ENCODE measurements at regions not wholly inside any gene's neighbourhood (a gene's known extent, or its start where the extent isn't known, plus 50 kb on each side); places are given as distances from the start of the nearest gene placed in this dataset.
A peak's percentile ranks its signal among the peaks of the same experiment; 100 is the strongest.

GRCh38 chr5:124665625-124666024 lies 80.8 kb downstream of the ZNF608 start:
- no peak for DNase-seq (ENCODE audit: low read depth, low spot score)
- no peak overlapping the region for H3K4me3 ChIP-seq (ENCODE audit: low read length)

- DNase-seq (ENCODE audit: low read depth, low spot score): no peak
- no peak overlapping the region for H3K4me3 ChIP-seq (ENCODE audit: low read length)
These were observed 81.4 kb downstream of the ZNF608 start for GRCh38 chr5:124665035-124665434.

DNA sequence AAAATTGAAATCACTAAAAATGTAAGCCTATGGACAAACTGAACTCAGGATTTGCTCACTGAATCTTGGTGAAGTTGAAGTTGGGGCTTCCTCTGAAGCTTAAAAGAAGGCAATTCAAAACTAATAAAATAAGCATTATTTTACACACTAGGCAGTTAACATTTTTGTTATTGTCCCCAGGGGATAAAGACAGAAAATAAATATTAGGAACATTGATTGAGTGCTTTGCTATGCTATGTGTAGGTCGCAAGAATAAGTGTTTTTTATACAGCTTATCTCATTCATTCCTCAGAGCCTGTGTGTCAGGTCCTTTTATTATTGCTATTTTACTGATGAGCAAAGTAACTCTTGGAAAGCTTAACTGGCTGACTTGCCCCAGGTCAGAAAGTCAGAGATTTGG lies 82.2 kb downstream of the ZNF608 start:
- no peak for DNase-seq (ENCODE audit: low read depth, low spot score)
- H3K4me3 ChIP-seq (ENCODE audit: low read length): no peak overlapping the region

DNA sequence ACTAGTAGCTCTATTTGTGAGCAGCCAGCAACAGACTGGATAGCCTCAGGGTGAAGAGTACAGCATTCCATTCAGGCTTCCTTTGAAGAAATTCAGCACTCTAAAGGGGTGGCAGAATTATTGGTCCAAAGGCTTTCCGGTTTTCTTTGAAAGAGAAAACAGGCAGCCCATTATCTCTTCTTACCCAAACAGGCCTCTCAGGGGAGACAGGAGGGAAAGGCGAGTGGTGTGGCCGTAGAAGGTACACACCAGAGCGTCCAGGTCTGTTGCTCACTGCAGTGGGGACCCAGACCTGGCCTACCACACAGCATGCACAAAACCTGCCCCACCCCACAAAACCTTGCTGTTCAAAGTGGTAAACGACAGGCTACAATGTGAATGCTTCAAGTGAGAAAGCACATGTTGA lies 83.3 kb downstream of the ZNF608 start:
- no peak overlapping the region for H3K4me3 ChIP-seq (ENCODE audit: low read length)
- no peak for DNase-seq (ENCODE audit: low read depth, low spot score)

- no peak overlapping the region for H3K4me3 ChIP-seq (ENCODE audit: low read length)
- DNase-seq (ENCODE audit: low read depth, low spot score): no peak
These were observed 84.2 kb downstream of the ZNF608 start for GRCh38 chr5:124662181-124662781.

- no peak for DNase-seq (ENCODE audit: low read depth, low spot score)
- H3K4me3 ChIP-seq (ENCODE audit: low read length): no peak overlapping the region
These were observed 84.9 kb downstream of the ZNF608 start for GRCh38 chr5:124661317-124662141.

- DNase-seq (ENCODE audit: low read depth, low spot score): no peak
- H3K4me3 ChIP-seq (ENCODE audit: low read length): no peak overlapping the region
These were observed 86.0 kb downstream of the ZNF608 start for GRCh38 chr5:124660229-124661093.

GRCh38 chr5:124659798-124660197 lies 86.6 kb downstream of the ZNF608 start:
- no peak for DNase-seq (ENCODE audit: low read depth, low spot score)
- H3K4me3 ChIP-seq (ENCODE audit: low read length): no peak overlapping the region

DNA sequence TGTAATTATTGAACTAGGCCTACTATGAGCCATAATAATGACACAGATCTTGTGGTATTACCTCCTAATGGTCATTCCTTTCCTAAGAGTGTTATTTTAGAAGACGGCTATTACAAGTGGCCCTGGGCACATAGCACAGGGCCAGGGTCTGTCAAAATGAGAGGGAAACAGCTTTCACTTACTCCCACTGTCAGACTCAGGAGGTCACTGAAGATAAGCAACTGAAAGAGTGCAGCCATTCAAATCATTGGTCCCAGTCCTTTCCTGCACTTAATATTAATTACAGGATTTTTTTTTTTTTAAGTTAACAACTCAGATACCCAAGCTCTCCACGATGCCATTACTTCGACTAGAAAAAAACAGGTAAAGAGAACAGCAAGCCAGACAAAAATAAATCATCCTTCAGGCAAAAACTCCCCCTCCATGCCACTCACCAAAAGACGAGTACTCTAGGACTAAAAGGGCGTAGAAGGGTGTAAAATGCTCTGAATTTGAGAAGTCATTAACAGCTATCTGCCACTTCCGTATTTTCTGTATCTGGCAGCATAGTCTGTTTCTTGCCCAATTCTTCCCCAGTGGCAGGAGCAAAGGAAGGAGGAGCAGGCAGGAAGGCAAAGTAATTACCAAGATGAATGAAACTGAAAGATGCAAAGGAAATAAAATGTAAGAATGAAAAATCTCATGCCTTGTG lies 87.4 kb downstream of the ZNF608 start:
- no peak overlapping the region for H3K4me3 ChIP-seq (ENCODE audit: low read length)

DNA sequence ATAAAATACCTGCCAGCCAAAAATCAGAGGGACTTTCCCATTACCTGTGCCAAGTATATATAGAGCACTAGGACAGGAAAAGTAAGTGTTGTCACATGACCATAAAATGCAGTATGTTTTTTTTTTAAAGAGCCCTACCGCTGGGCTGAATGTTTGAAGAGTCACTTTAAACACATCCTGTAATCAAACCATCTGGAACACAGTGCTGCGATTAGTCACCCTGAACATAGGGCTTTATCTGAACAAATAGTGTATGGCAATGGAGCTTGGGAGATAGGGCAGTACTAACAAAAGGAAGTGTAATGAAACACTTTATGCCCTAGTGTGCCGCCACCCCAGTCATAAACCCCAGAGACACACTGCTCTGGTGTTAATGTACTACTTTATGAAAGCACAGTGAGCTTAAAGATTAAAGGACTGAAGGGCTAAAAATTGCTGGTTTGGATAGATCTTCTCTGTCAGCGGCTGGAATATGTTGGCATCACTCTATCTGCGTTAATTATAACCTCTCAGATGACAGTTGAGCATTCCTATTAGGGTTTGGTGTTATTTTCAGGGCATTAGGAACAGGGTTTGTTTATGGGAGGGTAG lies 90.4 kb downstream of the ZNF608 start:
- peak; percentile 18 for DNase-seq (ENCODE audit: low read depth, low spot score)
- no peak overlapping the region for H3K4me3 ChIP-seq (ENCODE audit: low read length)

More for the DNA sequence above, 87.4 kb downstream of the ZNF608 start:
- no peak for DNase-seq (ENCODE audit: low read depth, low spot score)

DNA sequence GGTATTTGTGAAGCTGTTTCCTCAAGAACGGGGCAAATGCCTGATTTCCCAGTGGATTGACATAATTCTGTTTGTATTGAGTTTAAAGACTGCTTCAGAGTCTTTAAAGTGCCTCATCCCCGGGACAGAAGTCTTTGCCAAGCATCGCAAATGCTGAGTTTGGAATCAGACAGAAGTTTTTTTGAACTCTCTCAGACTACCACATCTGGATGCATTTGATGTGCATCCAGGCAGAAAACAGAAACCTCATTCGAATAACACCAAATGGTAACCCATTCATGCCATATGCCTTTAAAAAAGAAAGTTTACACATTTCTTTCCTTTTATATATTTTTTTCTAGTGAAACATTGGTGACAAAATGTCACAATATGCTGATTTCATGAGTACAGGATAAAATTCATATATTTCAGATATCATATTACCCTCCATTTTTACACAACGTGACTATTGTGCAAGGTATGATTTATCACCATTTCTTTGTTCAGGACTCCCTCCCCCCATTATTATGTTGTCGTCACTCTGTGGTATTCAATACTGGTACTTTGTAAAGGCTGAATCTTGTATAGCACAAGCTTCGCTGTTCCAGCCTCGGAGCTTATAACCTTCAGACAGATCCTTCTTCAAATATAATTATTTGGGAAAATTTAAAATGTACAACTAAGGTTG lies 91.1 kb downstream of the ZNF608 start:
- no peak overlapping the region for H3K4me3 ChIP-seq (ENCODE audit: low read length)
- no peak for DNase-seq (ENCODE audit: low read depth, low spot score)

DNA sequence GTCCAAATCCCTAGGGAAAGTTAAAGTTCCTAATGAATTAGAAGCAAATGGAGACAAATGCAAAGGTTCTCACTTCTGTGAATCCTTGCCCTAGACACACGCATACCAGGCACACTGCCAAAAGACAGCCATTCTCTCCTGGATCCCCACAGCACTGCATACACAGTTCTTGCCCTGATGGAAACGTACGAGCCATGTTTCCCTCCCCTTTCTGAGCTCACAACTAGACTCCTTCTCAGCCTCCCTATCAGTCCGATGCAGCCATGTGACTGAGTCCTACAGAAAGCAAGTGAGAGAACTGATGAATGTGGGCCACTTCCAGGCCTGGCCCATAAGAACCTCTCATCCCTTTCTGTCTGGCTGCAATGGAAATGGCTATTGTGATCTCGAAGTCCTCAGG lies 92.0 kb downstream of the ZNF608 start:
- no peak for DNase-seq (ENCODE audit: low read depth, low spot score)
- no peak overlapping the region for H3K4me3 ChIP-seq (ENCODE audit: low read length)

DNA sequence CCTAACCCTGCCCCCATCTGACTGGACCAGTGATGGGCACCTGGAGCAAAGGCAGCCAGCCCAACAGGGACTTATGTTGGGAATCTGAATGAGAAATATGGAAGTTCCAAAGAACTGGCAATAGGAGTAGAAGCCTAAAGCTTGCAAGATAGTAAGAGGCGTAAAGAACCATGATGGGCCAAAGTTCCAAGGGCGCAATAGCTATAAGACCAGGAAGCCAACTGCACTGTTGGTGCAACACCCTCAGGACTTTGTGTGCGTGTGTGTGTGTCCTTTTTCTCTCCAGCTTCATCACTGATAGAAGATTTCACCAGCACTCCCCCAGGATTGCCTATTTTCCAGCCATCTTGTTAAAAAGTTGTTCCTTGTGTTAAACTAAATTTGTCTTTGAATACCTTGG lies 92.8 kb downstream of the ZNF608 start:
- no peak overlapping the region for H3K4me3 ChIP-seq (ENCODE audit: low read length)
- DNase-seq (ENCODE audit: low read depth, low spot score): no peak

DNA sequence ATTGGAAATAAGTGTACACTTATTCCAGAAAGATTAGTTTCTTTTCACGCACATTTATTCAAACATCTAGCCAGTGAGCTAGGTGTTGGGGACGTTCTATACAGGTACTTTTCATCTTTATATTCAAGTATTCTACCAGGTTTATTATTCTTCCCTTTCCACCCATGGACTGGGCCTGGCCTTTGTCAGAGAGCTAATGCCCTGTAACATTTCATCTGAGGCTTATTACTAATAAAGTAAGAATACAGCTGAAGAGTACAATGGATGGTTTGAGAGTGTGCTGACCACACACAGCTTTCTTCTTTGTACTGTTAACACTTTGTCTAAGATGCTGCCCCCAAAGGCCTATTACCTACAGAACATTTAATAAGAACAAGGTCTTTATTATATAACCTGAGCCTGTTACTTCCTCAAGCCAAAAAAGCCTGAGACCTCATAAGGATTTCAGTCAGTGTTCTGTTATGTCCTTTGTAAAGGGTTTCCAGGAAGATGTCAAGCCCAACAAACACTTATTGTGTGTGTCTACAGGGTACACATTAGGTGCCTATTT lies 93.5 kb downstream of the ZNF608 start:
- H3K4me3 ChIP-seq (ENCODE audit: low read length): no peak overlapping the region
- DNase-seq (ENCODE audit: low read depth, low spot score): no peak

GRCh38 chr5:124652514-124652819 lies 94.0 kb downstream of the ZNF608 start:
- no peak overlapping the region for H3K4me3 ChIP-seq (ENCODE audit: low read length)

GRCh38 chr5:124651663-124652513 lies 94.6 kb downstream of the ZNF608 start:
- no peak for DNase-seq (ENCODE audit: low read depth, low spot score)
- H3K4me3 ChIP-seq (ENCODE audit: low read length): no peak overlapping the region

More at GRCh38 chr5:124652514-124652819, 94.0 kb downstream of the ZNF608 start:
- no peak for DNase-seq (ENCODE audit: low read depth, low spot score)

DNA sequence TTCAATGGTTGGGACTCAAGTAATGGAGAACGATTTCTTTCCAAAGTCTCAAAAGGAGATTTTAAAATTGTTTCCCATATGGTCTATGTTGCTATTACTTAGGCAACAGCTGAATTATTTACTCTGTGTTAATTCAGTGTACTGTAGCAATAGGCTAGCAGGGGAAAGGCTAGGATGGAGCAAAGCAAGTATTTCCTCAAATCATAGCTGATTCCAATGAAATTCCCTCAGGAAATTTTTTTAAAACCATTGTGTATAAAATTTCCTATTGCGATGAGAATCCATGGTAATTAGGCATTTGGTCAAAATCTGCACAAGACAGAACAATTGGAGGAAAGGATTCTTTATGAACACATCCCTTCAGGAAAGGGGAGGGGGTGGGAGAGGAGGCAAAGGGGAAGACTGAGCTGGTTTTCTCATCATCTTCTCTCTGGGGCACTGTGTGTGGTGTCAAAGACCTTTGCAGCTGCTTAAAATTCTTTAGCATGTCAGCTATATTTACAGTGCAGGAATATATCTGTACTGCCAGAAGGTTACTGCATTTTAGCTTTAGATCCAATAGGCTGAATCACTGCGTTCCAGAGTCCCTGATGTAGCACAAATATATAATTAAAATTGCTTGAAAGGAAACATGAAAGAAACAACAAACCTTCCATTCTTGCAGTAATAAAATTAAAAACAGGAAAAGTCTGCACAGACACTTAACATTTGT lies 95.3 kb downstream of the ZNF608 start:
- DNase-seq (ENCODE audit: low read depth, low spot score): no peak

More for the DNA sequence above, 95.3 kb downstream of the ZNF608 start:
- H3K4me3 ChIP-seq (ENCODE audit: low read length): no peak overlapping the region
